Body of pancreas (tissue), 4 donors: ENCODE measurements at regions not wholly inside any gene's neighbourhood (a gene's known extent, or its start where the extent isn't known, plus 50 kb on each side); places are given as distances from the start of the nearest gene placed in this dataset.

Experiments used
- ATAC-seq: fragments of 150-250 bp; one replicate; pipeline ENCODE4 v1.9.1; 2016
- DNase-seq, 4 donors: peaks; one replicate each; pipeline ENCODE4 v3.0.0-alpha.2; 2019
- H3K27ac ChIP-seq, 4 donors: fragments of 200-600 bp; sonication (generic); 1 replicate in 3 of 4; 2 replicates in 1 of 4; pipeline versions ENCODE4 v1.5.1 to v1.6.1; 2016 to 2019; ENCODE audit warnings: mild to moderate bottlenecking in 1 of 4, mixed read lengths in 1 of 4, moderate library complexity in 1 of 4
- H3K27me3 ChIP-seq, 2 donors: fragments of 200-600 bp; sonication (generic); one replicate each; pipeline ENCODE4 v1.6.0; 2016; ENCODE audit warnings: mild to moderate bottlenecking in 1 of 2
- H3K36me3 ChIP-seq, 2 donors: fragments of 200-600 bp; sonication (generic); replicated peaks in 1 of 2; 2 replicates each; pipeline ENCODE4 v1.5.1; 2016; ENCODE audit warnings: low read depth in 2 of 2; ENCODE audit not compliant: insufficient read depth in 1 of 2
- H3K4me1 ChIP-seq: fragments of 200-600 bp; sonication (generic); one replicate; pipeline ENCODE4 v1.6.0; 2016
- H3K4me3 ChIP-seq, 2 donors: fragments of 200-600 bp; sonication (generic); 1 replicate in 1 of 2; 2 replicates in 1 of 2; pipeline ENCODE4 v1.5.1; 2016 to 2019
- H3K9me3 ChIP-seq, 3 donors: fragments of 200-600 bp; sonication (generic); 1 replicate in 2 of 3; 2 replicates in 1 of 3; pipeline ENCODE4 v1.5.1; 2016
- CTCF ChIP-seq, 7 experiments: fragments of 450-650 bp in 4 of 7; fragments of 200-600 bp in 3 of 7; sonication (generic) in 3 of 7; IDR thresholded peaks; one replicate each; pipeline ENCODE4 v1.5.1; 2016 to 2019; ENCODE audit warnings: antibody characterized with exemption in 7 of 7
- POLR2A ChIP-seq, 3 donors: fragments of 450-650 bp; IDR thresholded peaks; one replicate each; pipeline ENCODE4 v1.6.1; 2016; ENCODE audit warnings: antibody characterized with exemption in 3 of 3, mild to moderate bottlenecking in 2 of 3
- WGBS, 2 donors: methylation state at CpG; one replicate each; pipeline ENCODE4 v1.1.5; 2017; 5-methylcytosine and 5-hydroxymethylcytosine counted together
- intact Hi-C: fragments of 100-400 bp; cut with DNase I; formaldehyde crosslinking; loops from one replicate; pipeline ENCODE4 v1.15.1; 2023

DNA sequence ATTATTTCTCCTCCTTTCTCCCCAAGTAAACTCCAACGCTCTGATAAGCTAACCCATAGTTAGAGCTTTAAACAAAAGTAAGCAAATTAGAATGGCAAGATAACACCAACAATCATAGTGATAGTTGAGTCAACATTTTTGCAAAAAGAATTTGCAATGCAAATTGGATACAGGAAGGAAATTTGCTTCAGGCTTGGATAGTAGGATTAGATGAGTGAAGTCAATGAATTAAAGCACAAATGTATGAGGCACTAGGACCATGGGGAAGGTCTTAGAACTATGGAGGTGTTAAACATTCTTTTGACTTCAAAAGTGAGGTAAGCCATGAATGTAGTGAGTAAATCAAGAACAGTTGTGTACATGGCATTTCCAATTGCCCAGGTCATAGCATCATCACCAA lies 289.8 kb upstream of the GRAMD2B start:
- intact Hi-C loops, result no loop called here
- H3K27ac ChIP-seq, result no peak overlapping the region
- H3K4me3 ChIP-seq, result no peak overlapping the region
- ATAC-seq, result no peak
- TF ChIP-seq CTCF (IDR thresholded peaks at IDR 0.05), result no peak
- TF ChIP-seq POLR2A (IDR thresholded peaks at IDR 0.05), result no peak
- 49 to 50% methylated on average over 1 of the region's 1 CpG for WGBS, 2 donors
- DNase-seq, result no peak
- no peaks in the 10 kb centered on the region for H3K36me3 ChIP-seq
- no peaks in the 10 kb centered on the region for H3K27me3 ChIP-seq
- no peaks in the 10 kb centered on the region for H3K9me3 ChIP-seq
- no peaks in the 10 kb centered on the region for H3K4me1 ChIP-seq

DNA sequence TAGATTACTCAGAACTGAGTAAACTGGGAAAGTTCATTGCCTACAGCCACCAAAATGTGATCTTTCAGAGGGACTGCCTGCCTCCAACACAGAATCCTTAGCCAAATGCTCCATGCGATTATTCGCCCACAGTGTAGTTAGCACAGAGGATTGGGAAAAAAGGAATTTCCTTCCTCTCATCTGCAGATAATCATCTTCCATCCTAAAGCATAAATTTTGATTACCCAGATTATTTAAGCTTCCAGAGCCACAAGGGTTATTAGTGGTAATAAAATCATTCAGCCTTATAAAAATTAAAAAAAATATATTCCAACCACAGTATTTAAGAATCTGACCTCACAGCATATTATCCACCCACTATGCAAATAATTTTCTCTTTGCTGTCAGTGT lies 285.3 kb upstream of the GRAMD2B start:
- intact Hi-C loops, result no loop called here
- ATAC-seq (no peak), DNase-seq (no peak)
- H3K4me1 ChIP-seq, result no peaks in the 10 kb centered on the region
- TF ChIP-seq CTCF (IDR thresholded peaks at IDR 0.05) (no peak), POLR2A (IDR thresholded peaks at IDR 0.05) (no peak)
- H3K27me3 ChIP-seq, result no peaks in the 10 kb centered on the region
- no peak overlapping the region for H3K27ac ChIP-seq
- H3K36me3 ChIP-seq, result no peaks in the 10 kb centered on the region
- H3K9me3 ChIP-seq, result no peaks in the 10 kb centered on the region
- 80 to 89% methylated on average over 2 of the region's 2 CpGs for WGBS, 2 donors
- H3K4me3 ChIP-seq, result no peak overlapping the region

- no peaks in the 10 kb centered on the region for H3K27me3 ChIP-seq
- DNase-seq (no peak), ATAC-seq (no peak)
- no peaks in the 10 kb centered on the region for H3K36me3 ChIP-seq
- H3K4me3 ChIP-seq, result no peak overlapping the region
- intact Hi-C loops, result no loop called here
- 51 to 58% methylated on average over 3 of the region's 3 CpGs for WGBS, 2 donors
- no peaks in the 10 kb centered on the region for H3K4me1 ChIP-seq
- H3K27ac ChIP-seq, result no peak overlapping the region
- H3K9me3 ChIP-seq, result no peaks in the 10 kb centered on the region
- TF ChIP-seq POLR2A (IDR thresholded peaks at IDR 0.05) (no peak), CTCF (IDR thresholded peaks at IDR 0.05) (no peak)
Observed at GRCh38 chr5:126138281-126138931, 284.8 kb upstream of the GRAMD2B start.

DNA sequence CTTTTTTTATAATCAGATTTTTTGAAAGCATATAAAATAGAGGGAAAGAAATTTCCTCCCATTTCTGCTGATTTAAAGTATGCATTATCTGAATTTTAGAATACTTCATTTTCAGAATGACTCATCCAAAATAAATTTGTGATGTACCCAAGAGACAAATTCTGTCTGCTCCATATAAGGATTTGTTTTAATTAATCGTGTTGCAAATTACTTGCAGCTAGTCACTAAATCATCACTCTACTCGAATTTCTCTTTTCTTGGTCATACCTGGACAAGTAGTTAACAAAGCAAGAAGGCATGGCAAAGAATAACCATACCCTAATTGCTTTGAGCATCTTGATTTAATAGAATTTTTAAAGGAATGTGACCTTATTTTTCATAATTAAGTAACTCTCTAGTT lies 284.1 kb upstream of the GRAMD2B start:
- 53 to 62% methylated on average over 2 of the region's 2 CpGs for WGBS, 2 donors
- intact Hi-C loops, result no loop called here
- Histone ChIP-seq H3K9me3 (no peaks in the 10 kb centered on the region), H3K4me1 (no peaks in the 10 kb centered on the region), H3K4me3 (no peak overlapping the region), H3K27me3 (no peaks in the 10 kb centered on the region), H3K27ac (no peak overlapping the region), H3K36me3 (no peaks in the 10 kb centered on the region)
- ATAC-seq (no peak), DNase-seq (no peak)
- no peak for TF ChIP-seq CTCF (IDR thresholded peaks at IDR 0.05)
- TF ChIP-seq POLR2A (IDR thresholded peaks at IDR 0.05), result no peak

- WGBS, 2 donors, result 61 to 63% methylated on average over 5 of the region's 5 CpGs
Observed at GRCh38 chr5:126139773-126140172, 283.4 kb upstream of the GRAMD2B start.

More at GRCh38 chr5:126139773-126140172, 283.4 kb upstream of the GRAMD2B start:
- no peaks in the 10 kb centered on the region for H3K27me3 ChIP-seq
- no peak for DNase-seq
- H3K36me3 ChIP-seq, result no peaks in the 10 kb centered on the region
- intact Hi-C loops, result no loop called here
- no peak overlapping the region for H3K4me3 ChIP-seq
- no peaks in the 10 kb centered on the region for H3K4me1 ChIP-seq
- TF ChIP-seq POLR2A (IDR thresholded peaks at IDR 0.05), result no peak
- no peak for TF ChIP-seq CTCF (IDR thresholded peaks at IDR 0.05)
- no peaks in the 10 kb centered on the region for H3K9me3 ChIP-seq
- H3K27ac ChIP-seq, result no peak overlapping the region
- no peak for ATAC-seq
